ENCODE measurements at regions not wholly inside any gene's neighbourhood (a gene's known extent, or its start where the extent isn't known, plus 50 kb on each side); places are given as distances from the start of the nearest gene placed in this dataset.

- no peaks in the 10 kb centered on the region for H3K36me3 ChIP-seq (ENCODE audit: control insufficient read depth, insufficient read depth, low read length)
- no peaks in the 10 kb centered on the region for H3K9me3 ChIP-seq (ENCODE audit: control insufficient read depth, low read length)
- no peak overlapping the region for H3K9ac ChIP-seq (ENCODE audit: low read length)
- no peak overlapping the region for H3K4me3 ChIP-seq (ENCODE audit: low read length)
- no peaks in the 10 kb centered on the region for H3K27me3 ChIP-seq (ENCODE audit: control insufficient read depth, insufficient read depth, low read length)
- no peaks in the 10 kb centered on the region for H3K4me1 ChIP-seq (ENCODE audit: control insufficient read depth, insufficient read depth, low read length)
Measured at GRCh38 chr10:4527281-4527970, 298.6 kb upstream of the AKR1E2 start.

GRCh38 chr10:4526311-4526731, 299.7 kb upstream of the AKR1E2 start:
- Histone ChIP-seq H3K27me3 (ENCODE audit: control insufficient read depth, insufficient read depth, low read length) (no peaks in the 10 kb centered on the region), H3K9me3 (ENCODE audit: control insufficient read depth, low read length) (no peaks in the 10 kb centered on the region), H3K4me3 (ENCODE audit: low read length) (no peak overlapping the region), H3K4me1 (ENCODE audit: control insufficient read depth, insufficient read depth, low read length) (no peaks in the 10 kb centered on the region), H3K9ac (ENCODE audit: low read length) (no peak overlapping the region), H3K36me3 (ENCODE audit: control insufficient read depth, insufficient read depth, low read length) (no peaks in the 10 kb centered on the region)

GRCh38 chr10:4525103-4525502, 300.9 kb upstream of the AKR1E2 start:
- no peak overlapping the region for H3K9ac ChIP-seq (ENCODE audit: low read length)
- no peaks in the 10 kb centered on the region for H3K9me3 ChIP-seq (ENCODE audit: control insufficient read depth, low read length)

GRCh38 chr10:4522296-4523000, 303.6 kb upstream of the AKR1E2 start:
- no peaks in the 10 kb centered on the region for H3K4me1 ChIP-seq (ENCODE audit: control insufficient read depth, insufficient read depth, low read length)
- H3K4me3 ChIP-seq (ENCODE audit: low read length) = no peak overlapping the region
- H3K36me3 ChIP-seq (ENCODE audit: control insufficient read depth, insufficient read depth, low read length) = no peaks in the 10 kb centered on the region
- no peaks in the 10 kb centered on the region for H3K9me3 ChIP-seq (ENCODE audit: control insufficient read depth, low read length)
- no peak overlapping the region for H3K9ac ChIP-seq (ENCODE audit: low read length)
- H3K27me3 ChIP-seq (ENCODE audit: control insufficient read depth, insufficient read depth, low read length) = no peaks in the 10 kb centered on the region

More at GRCh38 chr10:4525103-4525502, 300.9 kb upstream of the AKR1E2 start:
- Histone ChIP-seq H3K4me1 (ENCODE audit: control insufficient read depth, insufficient read depth, low read length) (no peaks in the 10 kb centered on the region), H3K36me3 (ENCODE audit: control insufficient read depth, insufficient read depth, low read length) (no peaks in the 10 kb centered on the region), H3K27me3 (ENCODE audit: control insufficient read depth, insufficient read depth, low read length) (no peaks in the 10 kb centered on the region), H3K4me3 (ENCODE audit: low read length) (no peak overlapping the region)

- Histone ChIP-seq H3K27me3 (ENCODE audit: control insufficient read depth, insufficient read depth, low read length) (no peaks in the 10 kb centered on the region), H3K4me3 (ENCODE audit: low read length) (no peak overlapping the region), H3K9me3 (ENCODE audit: control insufficient read depth, low read length) (no peaks in the 10 kb centered on the region), H3K9ac (ENCODE audit: low read length) (no peak overlapping the region), H3K36me3 (ENCODE audit: control insufficient read depth, insufficient read depth, low read length) (no peaks in the 10 kb centered on the region), H3K4me1 (ENCODE audit: control insufficient read depth, insufficient read depth, low read length) (no peaks in the 10 kb centered on the region)
Measured at GRCh38 chr10:4519658-4520402, 306.2 kb upstream of the AKR1E2 start.

GRCh38 chr10:4517746-4518145, 308.3 kb upstream of the AKR1E2 start:
- H3K4me3 ChIP-seq (ENCODE audit: low read length) = no peak overlapping the region
- H3K36me3 ChIP-seq (ENCODE audit: control insufficient read depth, insufficient read depth, low read length) = no peaks in the 10 kb centered on the region
- no peaks in the 10 kb centered on the region for H3K4me1 ChIP-seq (ENCODE audit: control insufficient read depth, insufficient read depth, low read length)
- H3K9ac ChIP-seq (ENCODE audit: low read length) = no peak overlapping the region
- no peaks in the 10 kb centered on the region for H3K27me3 ChIP-seq (ENCODE audit: control insufficient read depth, insufficient read depth, low read length)
- no peaks in the 10 kb centered on the region for H3K9me3 ChIP-seq (ENCODE audit: control insufficient read depth, low read length)

GRCh38 chr10:4515721-4516120, 310.3 kb upstream of the AKR1E2 start:
- H3K4me3 ChIP-seq (ENCODE audit: low read length) = no peak overlapping the region
- no peak overlapping the region for H3K9ac ChIP-seq (ENCODE audit: low read length)
- no peaks in the 10 kb centered on the region for H3K36me3 ChIP-seq (ENCODE audit: control insufficient read depth, insufficient read depth, low read length)
- no peaks in the 10 kb centered on the region for H3K9me3 ChIP-seq (ENCODE audit: control insufficient read depth, low read length)
- no peaks in the 10 kb centered on the region for H3K4me1 ChIP-seq (ENCODE audit: control insufficient read depth, insufficient read depth, low read length)
- no peaks in the 10 kb centered on the region for H3K27me3 ChIP-seq (ENCODE audit: control insufficient read depth, insufficient read depth, low read length)

GRCh38 chr10:4514445-4515108, 311.4 kb upstream of the AKR1E2 start:
- Histone ChIP-seq H3K9ac (ENCODE audit: low read length) (no peak overlapping the region), H3K27me3 (ENCODE audit: control insufficient read depth, insufficient read depth, low read length) (no peaks in the 10 kb centered on the region), H3K9me3 (ENCODE audit: control insufficient read depth, low read length) (no peaks in the 10 kb centered on the region), H3K4me1 (ENCODE audit: control insufficient read depth, insufficient read depth, low read length) (no peaks in the 10 kb centered on the region), H3K4me3 (ENCODE audit: low read length) (no peak overlapping the region), H3K36me3 (ENCODE audit: control insufficient read depth, insufficient read depth, low read length) (no peaks in the 10 kb centered on the region)

- Histone ChIP-seq H3K9ac (ENCODE audit: low read length) (no peak overlapping the region), H3K9me3 (ENCODE audit: control insufficient read depth, low read length) (no peaks in the 10 kb centered on the region), H3K36me3 (ENCODE audit: control insufficient read depth, insufficient read depth, low read length) (no peaks in the 10 kb centered on the region), H3K4me3 (ENCODE audit: low read length) (no peak overlapping the region), H3K4me1 (ENCODE audit: control insufficient read depth, insufficient read depth, low read length) (no peaks in the 10 kb centered on the region), H3K27me3 (ENCODE audit: control insufficient read depth, insufficient read depth, low read length) (no peaks in the 10 kb centered on the region)
Measured at GRCh38 chr10:4512671-4513240, 313.3 kb upstream of the AKR1E2 start.

GRCh38 chr10:4512196-4512595, 313.8 kb upstream of the AKR1E2 start:
- Histone ChIP-seq H3K4me1 (ENCODE audit: control insufficient read depth, insufficient read depth, low read length) (no peaks in the 10 kb centered on the region), H3K9me3 (ENCODE audit: control insufficient read depth, low read length) (no peaks in the 10 kb centered on the region), H3K4me3 (ENCODE audit: low read length) (no peak overlapping the region), H3K27me3 (ENCODE audit: control insufficient read depth, insufficient read depth, low read length) (no peaks in the 10 kb centered on the region), H3K36me3 (ENCODE audit: control insufficient read depth, insufficient read depth, low read length) (no peaks in the 10 kb centered on the region), H3K9ac (ENCODE audit: low read length) (no peak overlapping the region)

GRCh38 chr10:4511509-4511908, 314.5 kb upstream of the AKR1E2 start:
- Histone ChIP-seq H3K4me1 (ENCODE audit: control insufficient read depth, insufficient read depth, low read length) (no peaks in the 10 kb centered on the region), H3K36me3 (ENCODE audit: control insufficient read depth, insufficient read depth, low read length) (no peaks in the 10 kb centered on the region), H3K9me3 (ENCODE audit: control insufficient read depth, low read length) (no peaks in the 10 kb centered on the region), H3K27me3 (ENCODE audit: control insufficient read depth, insufficient read depth, low read length) (no peaks in the 10 kb centered on the region), H3K9ac (ENCODE audit: low read length) (no peak overlapping the region), H3K4me3 (ENCODE audit: low read length) (no peak overlapping the region)
